ENCODE measurements at regions not wholly inside any gene's neighbourhood (a gene's known extent, or its start where the extent isn't known, plus 50 kb on each side); places are given as distances from the start of the nearest gene placed in this dataset.
"Not testable (repeated sequence)": the region's sequence is repeated elsewhere in the genome, so short reads cannot be mapped to it uniquely, and the experiment has no call there.

GRCh38 chr17:30625380-30625779 lies 148.2 kb downstream of the GOSR1 start:
- DNase-seq, result not testable (repeated sequence)

GRCh38 chr17:30624180-30624579 lies 147.0 kb downstream of the GOSR1 start:
- DNase-seq, result not testable (repeated sequence)

GRCh38 chr17:30609682-30610081 lies 132.5 kb downstream of the GOSR1 start:
- not testable (repeated sequence) for DNase-seq

- no peak for DNase-seq
Observed at GRCh38 chr17:30605523-30605922, 128.3 kb downstream of the GOSR1 start.

GRCh38 chr17:30605027-30605426 lies 127.8 kb downstream of the GOSR1 start:
- no peak for DNase-seq

- DNase-seq, result not testable (repeated sequence)
Observed at GRCh38 chr17:30602396-30602795, 125.2 kb downstream of the GOSR1 start.

- not testable (repeated sequence) for DNase-seq
Observed at GRCh38 chr17:30601984-30602383, 124.8 kb downstream of the GOSR1 start.

- peak; percentile 23 for DNase-seq
Observed at GRCh38 chr17:30600830-30601494, 123.8 kb downstream of the GOSR1 start.

- peak; percentile 57 for DNase-seq
Observed at GRCh38 chr17:30600060-30600829, 123.0 kb downstream of the GOSR1 start.

- no peak for DNase-seq
Observed at GRCh38 chr17:30599428-30600059, 122.3 kb downstream of the GOSR1 start.

GRCh38 chr17:30597776-30598288 lies 120.6 kb downstream of the GOSR1 start:
- DNase-seq, result no peak

GRCh38 chr17:30596948-30597775 lies 120.0 kb downstream of the GOSR1 start:
- DNase-seq, result not testable (repeated sequence)

- not testable (repeated sequence) for DNase-seq
Observed at GRCh38 chr17:30594953-30595371, 117.8 kb downstream of the GOSR1 start.

GRCh38 chr17:30594223-30594952 lies 117.2 kb downstream of the GOSR1 start:
- no peak for DNase-seq

- no peak for DNase-seq
Observed at GRCh38 chr17:30590081-30590733, 113.0 kb downstream of the GOSR1 start.

GRCh38 chr17:30589431-30589830 lies 112.2 kb downstream of the GOSR1 start:
- DNase-seq, result no peak

GRCh38 chr17:30588798-30589247 lies 111.6 kb downstream of the GOSR1 start:
- DNase-seq, result no peak

- no peak for DNase-seq
Observed at GRCh38 chr17:30586818-30587595, 109.8 kb downstream of the GOSR1 start.

GRCh38 chr17:30584810-30585209 lies 107.6 kb downstream of the GOSR1 start:
- no peak for DNase-seq

- no peak for DNase-seq
Observed at GRCh38 chr17:30580916-30581315, 103.7 kb downstream of the GOSR1 start.
